ENCODE measurements at regions not wholly inside any gene's neighbourhood (a gene's known extent, or its start where the extent isn't known, plus 50 kb on each side); places are given as distances from the start of the nearest gene placed in this dataset.

DNA sequence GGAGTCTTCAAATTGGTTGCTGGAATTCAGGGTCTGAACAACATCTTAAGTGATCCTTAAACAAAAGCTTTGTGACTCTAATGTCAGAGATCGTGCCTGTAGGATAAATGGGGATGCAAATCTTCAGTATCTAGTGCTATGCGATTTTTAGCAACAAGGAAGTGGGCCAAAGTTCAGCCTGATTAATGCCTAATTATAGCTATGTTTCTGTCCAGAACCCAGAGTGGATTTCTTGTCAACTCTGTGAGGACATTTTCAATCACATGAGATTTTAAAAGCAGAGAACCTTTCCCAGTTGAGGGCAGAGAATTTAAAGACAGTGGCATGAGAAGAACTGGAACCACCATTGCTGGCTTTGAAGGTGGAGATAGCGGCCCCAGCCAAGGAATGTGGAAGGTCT is 84.3 kb upstream of the PCDH9 start:
- intact Hi-C loops (cut with DNase I; ENCODE audit: low total_unique reads), result no loop called here
- Histone ChIP-seq H3K4me3 (no peak overlapping the region), H3K36me3 (no peaks in the 10 kb centered on the region), H3K4me1 (no peaks in the 10 kb centered on the region), H3K27ac (no peak overlapping the region), H3K27me3 (replicated peaks in 1 of 7) (no peaks in the 10 kb centered on the region), H3K9me3 (no peaks in the 10 kb centered on the region)
- WGBS, 5 donors, result 77 to 91% (median 87%) methylated on average over 3 of the region's 3 CpGs
- TF ChIP-seq, protein P1, sequence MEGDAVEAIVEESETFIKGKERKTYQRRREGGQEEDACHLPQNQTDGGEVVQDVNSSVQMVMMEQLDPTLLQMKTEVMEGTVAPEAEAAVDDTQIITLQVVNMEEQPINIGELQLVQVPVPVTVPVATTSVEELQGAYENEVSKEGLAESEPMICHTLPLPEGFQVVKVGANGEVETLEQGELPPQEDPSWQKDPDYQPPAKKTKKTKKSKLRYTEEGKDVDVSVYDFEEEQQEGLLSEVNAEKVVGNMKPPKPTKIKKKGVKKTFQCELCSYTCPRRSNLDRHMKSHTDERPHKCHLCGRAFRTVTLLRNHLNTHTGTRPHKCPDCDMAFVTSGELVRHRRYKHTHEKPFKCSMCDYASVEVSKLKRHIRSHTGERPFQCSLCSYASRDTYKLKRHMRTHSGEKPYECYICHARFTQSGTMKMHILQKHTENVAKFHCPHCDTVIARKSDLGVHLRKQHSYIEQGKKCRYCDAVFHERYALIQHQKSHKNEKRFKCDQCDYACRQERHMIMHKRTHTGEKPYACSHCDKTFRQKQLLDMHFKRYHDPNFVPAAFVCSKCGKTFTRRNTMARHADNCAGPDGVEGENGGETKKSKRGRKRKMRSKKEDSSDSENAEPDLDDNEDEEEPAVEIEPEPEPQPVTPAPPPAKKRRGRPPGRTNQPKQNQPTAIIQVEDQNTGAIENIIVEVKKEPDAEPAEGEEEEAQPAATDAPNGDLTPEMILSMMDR (IDR thresholded peaks at IDR 0.05 in 8 of 11, conservative IDR thresholded peaks at IDR 0.05 in 3 of 11), result no peak
- TF ChIP-seq POLR2A (IDR thresholded peaks at IDR 0.05) (no peak), POLR2AphosphoS5 (IDR thresholded peaks at IDR 0.05) (no peak)
- no peak for DNase-seq

DNA sequence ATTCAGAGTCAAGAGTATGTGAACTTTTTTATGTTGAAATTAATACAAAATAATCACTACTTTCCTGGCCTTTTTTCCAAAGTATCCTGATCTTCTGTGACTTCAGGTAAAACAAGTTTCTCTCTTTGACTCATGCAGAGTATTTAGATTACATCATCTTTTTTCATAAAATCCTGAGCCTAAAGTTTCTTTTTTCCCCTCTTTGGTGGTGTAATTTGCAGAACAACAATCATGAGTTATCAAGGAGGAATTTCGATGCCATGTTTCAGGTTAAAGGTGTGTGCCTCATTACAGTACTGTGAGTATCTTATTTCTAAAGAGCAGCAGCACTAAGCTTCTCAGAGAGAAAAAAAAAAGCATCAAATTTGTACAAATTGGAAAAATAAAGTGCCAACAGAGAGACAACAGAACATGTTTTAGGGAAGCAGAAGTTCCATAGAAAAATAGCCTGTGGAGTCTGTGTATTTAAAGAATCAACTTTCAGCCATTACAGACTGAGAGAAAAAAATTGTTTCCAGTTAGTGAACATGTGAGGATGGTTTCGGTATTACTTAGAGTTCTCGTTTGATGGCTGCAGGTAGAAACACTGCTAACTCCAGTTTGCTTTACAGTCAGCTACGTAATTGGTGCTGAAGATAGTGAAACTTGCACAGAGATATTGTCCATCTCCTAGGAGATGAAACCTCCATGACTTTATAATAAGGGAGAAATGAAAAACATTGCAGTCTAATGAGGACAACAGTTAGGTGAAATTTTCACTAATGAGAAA is 78.1 kb upstream of the PCDH9 start:
- TF ChIP-seq POLR2AphosphoS5 (IDR thresholded peaks at IDR 0.05) (no peak), POLR2A (IDR thresholded peaks at IDR 0.05) (no peak)
- TF ChIP-seq, protein P1 (IDR thresholded peaks at IDR 0.05 in 8 of 11, conservative IDR thresholded peaks at IDR 0.05 in 3 of 11), result no peak
- intact Hi-C loops (cut with DNase I; ENCODE audit: low total_unique reads), result no loop called here
- DNase-seq, result no peak
- no peaks in the 10 kb centered on the region for H3K9me3 ChIP-seq
- no peaks in the 10 kb centered on the region for H3K4me1 ChIP-seq
- H3K27ac ChIP-seq, result no peak overlapping the region
- WGBS, 5 donors, result 73 to 91% (median 79%) methylated on average over 4 of the region's 4 CpGs
- H3K36me3 ChIP-seq, result no peaks in the 10 kb centered on the region
- H3K4me3 ChIP-seq, result no peak overlapping the region
- no peaks in the 10 kb centered on the region for H3K27me3 ChIP-seq (replicated peaks in 1 of 7)

DNA sequence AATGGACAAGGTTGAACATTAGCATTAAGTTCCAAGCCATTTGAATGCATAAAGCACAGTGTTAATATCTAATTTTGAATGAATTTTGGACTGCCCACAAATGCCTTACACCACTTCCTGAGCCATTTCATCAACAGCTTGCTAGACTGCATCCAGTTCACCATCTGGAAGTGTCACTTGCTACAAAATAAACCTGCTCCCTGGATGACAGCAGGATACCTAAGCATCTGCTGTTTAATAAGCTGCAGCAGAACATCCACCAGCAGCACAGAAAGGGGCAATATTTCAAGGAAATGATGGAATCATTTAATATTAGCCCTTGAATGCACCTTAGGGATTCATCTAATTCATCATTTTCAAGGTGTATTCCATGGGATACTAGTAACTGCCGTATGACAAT is 76.6 kb upstream of the PCDH9 start:
- Histone ChIP-seq H3K4me1 (no peaks in the 10 kb centered on the region), H3K9me3 (no peaks in the 10 kb centered on the region), H3K27ac (no peak overlapping the region), H3K36me3 (no peaks in the 10 kb centered on the region), H3K27me3 (replicated peaks in 1 of 7) (no peaks in the 10 kb centered on the region), H3K4me3 (no peak overlapping the region)
- DNase-seq, result no peak
- no peak for TF ChIP-seq POLR2AphosphoS5 (IDR thresholded peaks at IDR 0.05)
- TF ChIP-seq, protein P1 (IDR thresholded peaks at IDR 0.05 in 8 of 11, conservative IDR thresholded peaks at IDR 0.05 in 3 of 11), result no peak
- TF ChIP-seq POLR2A (IDR thresholded peaks at IDR 0.05), result no peak
- intact Hi-C loops (cut with DNase I; ENCODE audit: low total_unique reads), result no loop called here
- WGBS, 5 donors, result 84 to 100% (median 93%) methylated on average over 1 of the region's 1 CpG

DNA sequence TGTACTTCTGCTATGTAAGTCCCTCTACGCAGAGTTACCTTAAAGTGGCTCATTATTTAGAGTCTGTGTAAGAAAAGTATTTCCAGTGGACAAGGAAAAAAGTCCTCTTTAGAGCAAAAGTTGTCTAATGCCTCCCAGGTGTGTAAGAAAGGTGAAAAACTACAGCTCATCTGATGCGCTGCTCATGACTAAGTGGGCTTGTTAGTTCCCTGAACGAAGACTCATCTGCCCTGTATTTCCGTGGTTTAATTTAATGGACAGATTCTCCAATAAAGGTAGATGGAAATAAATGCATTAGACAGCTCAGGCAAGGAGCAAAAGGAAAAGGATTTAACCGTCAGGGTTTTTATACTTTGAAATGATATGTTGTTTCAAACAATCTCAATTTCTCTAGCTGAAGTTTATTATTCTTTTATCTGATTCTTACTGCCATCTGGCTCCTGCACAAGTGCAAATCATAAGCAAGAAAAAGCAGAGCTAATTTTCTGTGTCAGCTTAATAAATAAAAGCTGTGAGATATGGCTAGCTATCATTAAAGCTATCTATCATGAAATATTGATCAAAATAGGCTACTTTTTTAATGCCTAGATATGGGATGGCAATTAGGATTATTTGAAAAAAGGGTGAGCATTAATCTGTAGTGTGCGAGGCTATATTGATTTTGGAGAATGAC is 73.7 kb upstream of the PCDH9 start:
- intact Hi-C loops (cut with DNase I; ENCODE audit: low total_unique reads), result no loop called here
- Histone ChIP-seq H3K27ac (no peak overlapping the region), H3K27me3 (replicated peaks in 1 of 7) (no peaks in the 10 kb centered on the region), H3K9me3 (no peaks in the 10 kb centered on the region), H3K36me3 (no peaks in the 10 kb centered on the region), H3K4me3 (no peak overlapping the region), H3K4me1 (no peaks in the 10 kb centered on the region)
- WGBS, 5 donors, result 69 to 77% (median 75%) methylated on average over 6 of the region's 6 CpGs
- no peak for TF ChIP-seq POLR2AphosphoS5 (IDR thresholded peaks at IDR 0.05)
- TF ChIP-seq, protein P1 (IDR thresholded peaks at IDR 0.05 in 8 of 11, conservative IDR thresholded peaks at IDR 0.05 in 3 of 11), result no peak
- TF ChIP-seq POLR2A (IDR thresholded peaks at IDR 0.05), result no peak
- no peak for DNase-seq

Measured in spleen (tissue), 11 donors.